ENCODE measurements at regions not wholly inside any gene's neighbourhood (a gene's known extent, or its start where the extent isn't known, plus 50 kb on each side); places are given as distances from the start of the nearest gene placed in this dataset.

DNA sequence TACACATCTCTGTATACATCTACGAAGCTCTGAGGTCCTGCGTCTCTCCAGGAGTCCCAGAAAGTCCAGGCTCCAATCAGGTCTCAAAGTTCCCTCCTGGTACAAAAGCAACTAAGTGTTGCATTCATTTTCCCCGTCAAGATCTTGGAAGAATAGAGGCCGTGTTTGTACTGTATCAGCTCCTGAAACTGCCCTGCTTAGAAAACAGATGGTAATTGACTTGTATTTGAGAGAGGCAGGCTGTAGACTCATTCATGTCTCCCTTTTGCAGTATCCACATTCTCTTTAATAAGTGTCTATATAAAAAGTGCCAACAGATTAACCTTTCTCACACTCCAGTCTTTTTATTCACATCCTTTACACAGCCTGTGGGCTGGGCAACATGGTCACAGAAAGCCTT, 91.7 kb downstream of the HPGD start:
- TF ChIP-seq, protein P1, sequence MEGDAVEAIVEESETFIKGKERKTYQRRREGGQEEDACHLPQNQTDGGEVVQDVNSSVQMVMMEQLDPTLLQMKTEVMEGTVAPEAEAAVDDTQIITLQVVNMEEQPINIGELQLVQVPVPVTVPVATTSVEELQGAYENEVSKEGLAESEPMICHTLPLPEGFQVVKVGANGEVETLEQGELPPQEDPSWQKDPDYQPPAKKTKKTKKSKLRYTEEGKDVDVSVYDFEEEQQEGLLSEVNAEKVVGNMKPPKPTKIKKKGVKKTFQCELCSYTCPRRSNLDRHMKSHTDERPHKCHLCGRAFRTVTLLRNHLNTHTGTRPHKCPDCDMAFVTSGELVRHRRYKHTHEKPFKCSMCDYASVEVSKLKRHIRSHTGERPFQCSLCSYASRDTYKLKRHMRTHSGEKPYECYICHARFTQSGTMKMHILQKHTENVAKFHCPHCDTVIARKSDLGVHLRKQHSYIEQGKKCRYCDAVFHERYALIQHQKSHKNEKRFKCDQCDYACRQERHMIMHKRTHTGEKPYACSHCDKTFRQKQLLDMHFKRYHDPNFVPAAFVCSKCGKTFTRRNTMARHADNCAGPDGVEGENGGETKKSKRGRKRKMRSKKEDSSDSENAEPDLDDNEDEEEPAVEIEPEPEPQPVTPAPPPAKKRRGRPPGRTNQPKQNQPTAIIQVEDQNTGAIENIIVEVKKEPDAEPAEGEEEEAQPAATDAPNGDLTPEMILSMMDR (IDR thresholded peaks at IDR 0.05) = no peak
- TF ChIP-seq POLR2A (IDR thresholded peaks at IDR 0.05) = no peak

All from right lobe of liver (tissue), 4 donors.